GM23338 (cell line): ENCODE measurements at regions not wholly inside any gene's neighbourhood (a gene's known extent, or its start where the extent isn't known, plus 50 kb on each side); places are given as distances from the start of the nearest gene placed in this dataset.

Source experiments
- ATAC-seq: fragments of 200-7000 bp; cut with Tn5 transposase; 3 replicates; pipeline ENCODE4 v1.9.1; 2020
- DNase-seq: peaks from one replicate; pipeline ENCODE4 v3.0.0-alpha.2; 2015; ENCODE audit warnings: low spot score
- H2AFZ ChIP-seq: fragments of 200-600 bp; sonication (generic); 2 replicates; pipeline ENCODE4 v1.8.0; 2016; ENCODE audit warnings: antibody characterized with exemption, mild to moderate bottlenecking, moderate library complexity
- H3F3A ChIP-seq: fragments of 200-600 bp; sonication (generic); replicated peaks from 2 replicates; pipeline ENCODE4 v1.8.0; 2017; ENCODE audit warnings: antibody characterized with exemption, mixed run types, low read depth
- H3K27ac ChIP-seq: fragments of 200-600 bp; sonication (generic); 2 replicates; pipeline ENCODE4 v1.6.1; 2016; ENCODE audit warnings: low read depth
- H3K27me3 ChIP-seq: fragments of 200-600 bp; sonication (generic); 2 replicates; pipeline ENCODE4 v1.8.0; 2016; ENCODE audit warnings: mild to moderate bottlenecking, mixed run types, moderate library complexity; ENCODE audit not compliant: insufficient read depth
- H3K36me3 ChIP-seq: fragments of 200-600 bp; sonication (generic); 2 replicates; pipeline ENCODE4 v1.8.0; 2016; ENCODE audit warnings: mild to moderate bottlenecking; ENCODE audit not compliant: insufficient read depth
- H3K4me1 ChIP-seq: fragments of 200-600 bp; sonication (generic); 2 replicates; pipeline ENCODE4 v1.8.0; 2016; ENCODE audit warnings: mild to moderate bottlenecking, moderate library complexity; ENCODE audit not compliant: insufficient read depth
- H3K4me2 ChIP-seq: fragments of 200-600 bp; sonication (generic); 2 replicates; pipeline ENCODE4 v1.7.1; 2017; ENCODE audit warnings: mixed run types
- H3K4me3 ChIP-seq: fragments of 200-600 bp; sonication (generic); 2 replicates; pipeline ENCODE4 v1.6.1; 2016; ENCODE audit warnings: mixed run types
- H3K79me2 ChIP-seq: fragments of 200-600 bp; sonication (generic); replicated peaks from 2 replicates; pipeline ENCODE4 v1.8.0; 2017; ENCODE audit warnings: mild to moderate bottlenecking; ENCODE audit not compliant: insufficient read depth
- H3K9me2 ChIP-seq: fragments of 200-600 bp; sonication (generic); 2 replicates; pipeline ENCODE4 v1.8.0; 2017; ENCODE audit not compliant: insufficient read depth
- H4K20me1 ChIP-seq: fragments of 200-600 bp; sonication (generic); replicated peaks from 2 replicates; pipeline ENCODE4 v1.8.0; 2017; ENCODE audit warnings: mild to moderate bottlenecking; ENCODE audit not compliant: insufficient read depth
- H3K27ac Mint-ChIP-seq: 2 replicates; pipeline ENCODE4 v1.8.0; 2020; ENCODE audit warnings: inconsistent platforms, mild to moderate bottlenecking, moderate library complexity, mixed read lengths
- H3K27me3 Mint-ChIP-seq: 3 replicates; pipeline ENCODE4 v1.8.0; 2022; ENCODE audit warnings: low read depth, mild to moderate bottlenecking, moderate library complexity, mixed read lengths, inconsistent platforms; ENCODE audit not compliant: insufficient read depth, poor library complexity
- H3K36me3 Mint-ChIP-seq: 3 replicates; pipeline ENCODE4 v1.8.0; 2021; ENCODE audit warnings: low read depth, mild to moderate bottlenecking, inconsistent platforms, moderate library complexity, mixed read lengths
- H3K4me1 Mint-ChIP-seq: 3 replicates; pipeline ENCODE4 v1.8.0; 2020; ENCODE audit warnings: mild to moderate bottlenecking, inconsistent platforms, mixed read lengths
- H3K4me3 Mint-ChIP-seq: 3 replicates; pipeline ENCODE4 v1.8.0; 2021; ENCODE audit warnings: moderate library complexity, mild to moderate bottlenecking, inconsistent platforms, mixed read lengths
- H3K9me3 Mint-ChIP-seq: 3 replicates; pipeline ENCODE4 v1.8.0; 2020; ENCODE audit warnings: moderate library complexity, mild to moderate bottlenecking, inconsistent platforms, mixed read lengths
- CTCF ChIP-seq, 2 experiments: fragments of 200-600 bp in 1 of 2; sonication (generic) in 1 of 2; conservative IDR thresholded peaks; 2 replicates each; pipeline versions ENCODE4 v1.5.1 to v1.6.1; 2016 to 2017; ENCODE audit warnings: antibody characterized with exemption in 2 of 2, low read depth in 2 of 2, mild to moderate bottlenecking in 2 of 2, moderate library complexity in 1 of 2
- TF ChIP-seq, protein P1 (sequence below): IDR thresholded peaks from 2 replicates; pipeline ENCODE4 v1.6.1; 2016; ENCODE audit warnings: antibody characterized with exemption
- TF ChIP-seq, protein P2 (sequence below): fragments of 250-450 bp; sonication (Bioruptor Pico); IDR thresholded peaks from 2 replicates; pipeline ENCODE4 v1.5.0; 2020; ENCODE audit warnings: mild to moderate bottlenecking, moderate library complexity

GRCh38 chr5:105057001-105057436, 1494.4 kb upstream of the NUDT12 start:
- H3K27ac Mint-ChIP-seq: no peak overlapping the region
- H3K36me3 ChIP-seq: no peaks in the 10 kb centered on the region
- no peaks in the 10 kb centered on the region for H4K20me1 ChIP-seq
- no peak overlapping the region for H3K4me2 ChIP-seq
- peaks cover 36% of the 10 kb centered on the region for H3K9me3 Mint-ChIP-seq
- no peaks in the 10 kb centered on the region for H3K79me2 ChIP-seq
- peaks cover 15% of the 10 kb centered on the region for H3K36me3 Mint-ChIP-seq
- no peaks in the 10 kb centered on the region for H3K27me3 ChIP-seq
- H3K9me2 ChIP-seq: no peaks in the 10 kb centered on the region; the same call in 1 of the 2 replicates
- H3K4me1 Mint-ChIP-seq: no peaks in the 10 kb centered on the region
- DNase-seq (no peak), ATAC-seq (no peak)
- H3K4me3 ChIP-seq: no peak overlapping the region
- H3F3A ChIP-seq: no peaks in the 10 kb centered on the region
- no peak overlapping the region for H2AFZ ChIP-seq
- TF ChIP-seq, protein P1, sequence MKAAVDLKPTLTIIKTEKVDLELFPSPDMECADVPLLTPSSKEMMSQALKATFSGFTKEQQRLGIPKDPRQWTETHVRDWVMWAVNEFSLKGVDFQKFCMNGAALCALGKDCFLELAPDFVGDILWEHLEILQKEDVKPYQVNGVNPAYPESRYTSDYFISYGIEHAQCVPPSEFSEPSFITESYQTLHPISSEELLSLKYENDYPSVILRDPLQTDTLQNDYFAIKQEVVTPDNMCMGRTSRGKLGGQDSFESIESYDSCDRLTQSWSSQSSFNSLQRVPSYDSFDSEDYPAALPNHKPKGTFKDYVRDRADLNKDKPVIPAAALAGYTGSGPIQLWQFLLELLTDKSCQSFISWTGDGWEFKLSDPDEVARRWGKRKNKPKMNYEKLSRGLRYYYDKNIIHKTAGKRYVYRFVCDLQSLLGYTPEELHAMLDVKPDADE: no peak
- no peak for TF ChIP-seq CTCF (conservative IDR thresholded peaks at IDR 0.05; ENCODE audit: low read depth in 2 of 2)
- TF ChIP-seq, protein P2, sequence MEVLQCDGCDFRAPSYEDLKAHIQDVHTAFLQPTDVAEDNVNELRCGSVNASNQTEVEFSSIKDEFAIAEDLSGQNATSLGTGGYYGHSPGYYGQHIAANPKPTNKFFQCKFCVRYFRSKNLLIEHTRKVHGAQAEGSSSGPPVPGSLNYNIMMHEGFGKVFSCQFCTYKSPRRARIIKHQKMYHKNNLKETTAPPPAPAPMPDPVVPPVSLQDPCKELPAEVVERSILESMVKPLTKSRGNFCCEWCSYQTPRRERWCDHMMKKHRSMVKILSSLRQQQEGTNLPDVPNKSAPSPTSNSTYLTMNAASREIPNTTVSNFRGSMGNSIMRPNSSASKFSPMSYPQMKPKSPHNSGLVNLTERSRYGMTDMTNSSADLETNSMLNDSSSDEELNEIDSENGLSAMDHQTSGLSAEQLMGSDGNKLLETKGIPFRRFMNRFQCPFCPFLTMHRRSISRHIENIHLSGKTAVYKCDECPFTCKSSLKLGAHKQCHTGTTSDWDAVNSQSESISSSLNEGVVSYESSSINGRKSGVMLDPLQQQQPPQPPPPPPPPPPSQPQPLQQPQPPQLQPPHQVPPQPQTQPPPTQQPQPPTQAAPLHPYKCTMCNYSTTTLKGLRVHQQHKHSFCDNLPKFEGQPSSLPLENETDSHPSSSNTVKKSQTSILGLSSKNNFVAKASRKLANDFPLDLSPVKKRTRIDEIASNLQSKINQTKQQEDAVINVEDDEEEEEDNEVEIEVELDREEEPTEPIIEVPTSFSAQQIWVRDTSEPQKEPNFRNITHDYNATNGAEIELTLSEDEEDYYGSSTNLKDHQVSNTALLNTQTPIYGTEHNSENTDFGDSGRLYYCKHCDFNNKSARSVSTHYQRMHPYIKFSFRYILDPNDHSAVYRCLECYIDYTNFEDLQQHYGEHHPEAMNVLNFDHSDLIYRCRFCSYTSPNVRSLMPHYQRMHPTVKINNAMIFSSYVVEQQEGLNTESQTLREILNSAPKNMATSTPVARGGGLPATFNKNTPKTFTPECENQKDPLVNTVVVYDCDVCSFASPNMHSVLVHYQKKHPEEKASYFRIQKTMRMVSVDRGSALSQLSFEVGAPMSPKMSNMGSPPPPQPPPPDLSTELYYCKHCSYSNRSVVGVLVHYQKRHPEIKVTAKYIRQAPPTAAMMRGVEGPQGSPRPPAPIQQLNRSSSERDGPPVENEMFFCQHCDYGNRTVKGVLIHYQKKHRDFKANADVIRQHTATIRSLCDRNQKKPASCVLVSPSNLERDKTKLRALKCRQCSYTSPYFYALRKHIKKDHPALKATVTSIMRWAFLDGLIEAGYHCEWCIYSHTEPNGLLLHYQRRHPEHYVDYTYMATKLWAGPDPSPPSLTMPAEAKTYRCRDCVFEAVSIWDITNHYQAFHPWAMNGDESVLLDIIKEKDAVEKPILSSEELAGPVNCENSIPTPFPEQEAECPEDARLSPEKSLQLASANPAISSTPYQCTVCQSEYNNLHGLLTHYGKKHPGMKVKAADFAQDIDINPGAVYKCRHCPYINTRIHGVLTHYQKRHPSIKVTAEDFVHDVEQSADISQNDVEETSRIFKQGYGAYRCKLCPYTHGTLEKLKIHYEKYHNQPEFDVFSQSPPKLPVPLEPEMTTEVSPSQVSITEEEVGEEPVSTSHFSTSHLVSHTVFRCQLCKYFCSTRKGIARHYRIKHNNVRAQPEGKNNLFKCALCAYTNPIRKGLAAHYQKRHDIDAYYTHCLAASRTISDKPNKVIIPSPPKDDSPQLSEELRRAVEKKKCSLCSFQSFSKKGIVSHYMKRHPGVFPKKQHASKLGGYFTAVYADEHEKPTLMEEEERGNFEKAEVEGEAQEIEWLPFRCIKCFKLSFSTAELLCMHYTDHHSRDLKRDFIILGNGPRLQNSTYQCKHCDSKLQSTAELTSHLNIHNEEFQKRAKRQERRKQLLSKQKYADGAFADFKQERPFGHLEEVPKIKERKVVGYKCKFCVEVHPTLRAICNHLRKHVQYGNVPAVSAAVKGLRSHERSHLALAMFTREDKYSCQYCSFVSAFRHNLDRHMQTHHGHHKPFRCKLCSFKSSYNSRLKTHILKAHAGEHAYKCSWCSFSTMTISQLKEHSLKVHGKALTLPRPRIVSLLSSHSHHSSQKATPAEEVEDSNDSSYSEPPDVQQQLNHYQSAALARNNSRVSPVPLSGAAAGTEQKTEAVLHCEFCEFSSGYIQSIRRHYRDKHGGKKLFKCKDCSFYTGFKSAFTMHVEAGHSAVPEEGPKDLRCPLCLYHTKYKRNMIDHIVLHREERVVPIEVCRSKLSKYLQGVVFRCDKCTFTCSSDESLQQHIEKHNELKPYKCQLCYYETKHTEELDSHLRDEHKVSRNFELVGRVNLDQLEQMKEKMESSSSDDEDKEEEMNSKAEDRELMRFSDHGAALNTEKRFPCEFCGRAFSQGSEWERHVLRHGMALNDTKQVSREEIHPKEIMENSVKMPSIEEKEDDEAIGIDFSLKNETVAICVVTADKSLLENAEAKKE (CRISPR knock-in tag): no peak
- no peak overlapping the region for H3K27ac ChIP-seq
- no peak overlapping the region for H3K4me3 Mint-ChIP-seq
- H3K4me1 ChIP-seq: no peaks in the 10 kb centered on the region
- no peaks in the 10 kb centered on the region for H3K27me3 Mint-ChIP-seq
